Activated T-cell treated with anti-CD3 and anti-CD28 coated beads, Interleukin-2, amount 50 U/mL, for 24 hours (primary cell): ENCODE measurements at regions not wholly inside any gene's neighbourhood (a gene's known extent, or its start where the extent isn't known, plus 50 kb on each side); places are given as distances from the start of the nearest gene placed in this dataset.

Experiments
- DNase-seq: peaks from one replicate; pipeline ENCODE4 v3.0.0-alpha.2; 2020
- H3K27ac Mint-ChIP-seq: 2 replicates; pipeline ENCODE4 v1.8.0; 2020; ENCODE audit warnings: mild to moderate bottlenecking, mixed read lengths
- H3K27me3 Mint-ChIP-seq: 2 replicates; pipeline ENCODE4 v1.8.0; 2020; ENCODE audit warnings: mixed read lengths
- H3K36me3 Mint-ChIP-seq: 2 replicates; pipeline ENCODE4 v1.8.0; 2020; ENCODE audit warnings: low read depth, mixed read lengths
- H3K4me1 Mint-ChIP-seq: 2 replicates; pipeline ENCODE4 v1.8.0; 2020; ENCODE audit warnings: low read depth, mixed read lengths
- H3K4me3 Mint-ChIP-seq: 2 replicates; pipeline ENCODE4 v1.8.0; 2020; ENCODE audit warnings: mild to moderate bottlenecking, moderate library complexity, mixed read lengths
- H3K9me3 Mint-ChIP-seq: 2 replicates; pipeline ENCODE4 v1.8.0; 2020; ENCODE audit warnings: mixed read lengths

DNA sequence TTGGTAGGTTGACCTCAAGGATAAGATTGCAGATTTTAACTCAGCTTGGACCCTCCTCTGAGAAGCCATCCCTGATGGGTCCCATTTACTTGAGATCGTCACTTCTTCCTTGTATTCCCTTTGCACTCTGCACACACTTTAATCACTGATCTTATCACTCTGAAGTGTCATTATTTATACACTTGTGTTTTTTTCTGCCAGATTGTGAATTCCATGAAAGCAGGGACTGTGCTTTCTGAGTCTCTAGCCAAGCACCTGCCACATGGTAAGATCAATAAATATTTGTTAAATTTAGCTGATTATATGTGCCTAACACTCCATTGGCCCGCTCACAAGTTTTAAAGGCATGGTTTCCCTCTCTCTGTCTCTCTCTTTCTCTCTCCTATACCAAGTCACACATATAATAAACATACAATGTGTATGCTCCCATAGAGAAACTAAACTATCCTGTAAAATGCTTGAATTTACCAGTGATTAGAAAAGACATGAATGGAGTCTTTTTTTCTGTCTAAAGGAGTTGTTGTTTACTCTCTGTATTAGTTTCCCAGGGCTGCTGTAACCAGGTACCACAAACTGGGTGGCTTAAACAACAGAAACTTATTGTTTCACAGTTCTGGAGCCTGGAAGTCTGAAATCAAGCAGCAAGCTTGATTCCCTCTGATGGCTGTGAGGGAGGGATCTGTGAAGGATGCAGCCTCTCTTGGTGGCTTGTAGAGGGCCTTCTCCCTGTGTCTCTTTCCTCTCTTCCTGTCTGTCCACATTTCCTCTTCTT lies 105.2 kb upstream of the GADD45A start:
- no peaks in the 10 kb centered on the region for H3K27me3 Mint-ChIP-seq
- H3K27ac Mint-ChIP-seq, result no peak overlapping the region
- H3K9me3 Mint-ChIP-seq, result no peaks in the 10 kb centered on the region
- H3K4me3 Mint-ChIP-seq, result no peak overlapping the region
- H3K4me1 Mint-ChIP-seq, result no peaks in the 10 kb centered on the region
- no peaks in the 10 kb centered on the region for H3K36me3 Mint-ChIP-seq
- no peak for DNase-seq

DNA sequence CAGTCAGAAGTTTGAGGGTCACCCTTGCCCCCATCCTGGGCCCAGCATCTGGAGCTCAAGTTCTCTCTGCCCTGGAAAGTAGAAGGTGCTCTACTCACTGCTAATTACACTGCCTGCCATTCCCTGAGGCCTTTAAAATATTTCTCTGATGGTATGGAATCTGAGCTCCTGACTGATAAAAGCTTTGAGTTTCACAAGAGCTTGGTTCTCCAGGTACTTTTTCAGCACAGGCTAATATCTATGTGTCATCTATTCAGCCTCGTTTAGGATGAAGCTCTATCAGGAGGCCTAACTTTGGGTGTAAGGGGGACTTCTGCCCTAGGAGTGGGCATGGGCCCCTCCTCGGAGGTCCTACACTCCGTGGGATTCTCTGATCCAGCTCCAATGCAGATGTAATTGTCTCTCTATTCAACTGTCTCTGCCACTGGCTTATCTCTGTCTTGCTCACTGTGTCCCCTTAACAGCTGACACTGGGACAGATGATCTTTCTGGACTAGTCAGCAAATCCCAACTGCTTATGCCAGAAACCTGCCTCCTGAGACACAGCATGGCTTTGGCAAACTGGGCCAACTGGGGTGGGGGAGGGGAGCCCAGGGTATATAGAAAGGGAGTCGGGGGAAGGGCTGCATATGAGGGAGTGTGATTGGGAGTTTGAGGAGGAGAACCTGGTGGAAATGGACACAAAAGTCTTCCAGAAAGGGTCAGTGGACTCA lies 104.2 kb upstream of the GADD45A start:
- Mint-ChIP-seq H3K27me3 (no peaks in the 10 kb centered on the region), H3K27ac (no peak overlapping the region)

DNA sequence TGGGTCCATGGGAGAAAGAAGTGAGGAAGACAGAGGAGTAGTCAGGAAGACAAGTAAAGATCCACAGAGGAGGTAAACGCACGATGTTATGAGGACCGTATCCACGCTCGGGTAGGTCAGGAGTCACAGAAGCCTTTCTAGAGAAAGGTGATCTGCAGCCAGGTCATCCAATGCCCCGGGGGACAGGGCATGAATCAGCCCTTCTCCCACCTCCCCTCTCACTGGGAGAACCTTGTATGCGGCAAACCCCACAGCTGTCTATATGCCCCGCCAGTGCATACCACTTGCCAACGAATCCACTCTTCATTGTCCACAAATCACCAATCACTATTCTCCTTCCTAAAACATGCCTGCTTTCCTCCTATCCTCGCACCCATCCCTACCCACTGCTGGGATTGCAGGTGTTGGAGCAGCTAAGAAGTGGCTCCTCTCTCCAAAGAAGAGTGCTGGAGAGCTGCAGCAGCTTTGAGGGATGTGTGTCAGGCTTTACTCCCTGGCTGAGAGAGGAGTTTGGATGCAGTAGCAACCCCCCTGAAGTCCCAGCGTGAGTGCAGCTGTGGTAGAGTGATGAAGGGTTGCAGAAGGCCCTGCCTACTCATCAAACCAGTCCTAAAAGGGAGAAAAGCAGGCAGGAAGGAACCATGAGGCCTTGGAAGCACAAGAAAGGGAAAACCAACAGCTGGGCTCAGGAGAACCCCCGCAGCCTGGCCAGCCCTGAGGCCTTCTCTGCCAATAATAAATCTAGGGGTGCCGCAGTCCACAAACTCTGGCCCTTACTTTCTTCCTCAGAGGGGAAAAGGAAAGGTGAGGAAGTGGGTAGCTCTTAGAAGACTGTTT lies 102.2 kb upstream of the GADD45A start:
- Mint-ChIP-seq H3K36me3 (no peaks in the 10 kb centered on the region), H3K27me3 (no peaks in the 10 kb centered on the region), H3K27ac (no peak overlapping the region), H3K4me3 (no peak overlapping the region), H3K9me3 (no peaks in the 10 kb centered on the region), H3K4me1 (no peaks in the 10 kb centered on the region)
- DNase-seq, result no peak

More for the DNA sequence above, 104.2 kb upstream of the GADD45A start:
- no peaks in the 10 kb centered on the region for H3K4me1 Mint-ChIP-seq
- H3K9me3 Mint-ChIP-seq, result no peaks in the 10 kb centered on the region
- no peaks in the 10 kb centered on the region for H3K36me3 Mint-ChIP-seq
- no peak for DNase-seq
- no peak overlapping the region for H3K4me3 Mint-ChIP-seq

DNA sequence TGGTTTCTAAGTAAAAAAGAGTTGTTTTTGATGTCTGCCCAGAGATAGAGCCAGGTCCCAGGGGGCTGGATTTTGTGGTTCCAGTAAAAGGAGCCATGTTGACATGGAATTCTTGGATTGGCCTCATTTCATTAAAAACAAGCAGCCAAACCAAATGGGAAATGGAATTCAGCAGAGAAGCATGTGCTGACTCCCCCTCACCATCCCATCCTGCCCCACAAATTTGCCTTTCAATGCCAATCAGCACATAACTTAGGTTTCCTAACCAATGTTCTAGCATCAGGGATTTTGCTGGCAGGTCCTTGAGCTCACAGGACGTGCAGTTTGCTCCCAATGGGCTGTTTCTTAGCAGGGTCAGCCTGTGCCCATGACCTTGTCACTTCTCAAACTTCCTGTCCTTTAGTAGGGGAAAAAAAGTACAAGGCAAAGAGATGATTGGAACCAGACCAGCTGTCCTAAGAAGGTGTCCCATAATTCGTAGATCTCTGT lies 101.5 kb upstream of the GADD45A start:
- no peak for DNase-seq
- no peak overlapping the region for H3K4me3 Mint-ChIP-seq
- no peaks in the 10 kb centered on the region for H3K9me3 Mint-ChIP-seq
- no peaks in the 10 kb centered on the region for H3K27me3 Mint-ChIP-seq
- no peak overlapping the region for H3K27ac Mint-ChIP-seq
- no peaks in the 10 kb centered on the region for H3K36me3 Mint-ChIP-seq
- H3K4me1 Mint-ChIP-seq, result no peaks in the 10 kb centered on the region

DNA sequence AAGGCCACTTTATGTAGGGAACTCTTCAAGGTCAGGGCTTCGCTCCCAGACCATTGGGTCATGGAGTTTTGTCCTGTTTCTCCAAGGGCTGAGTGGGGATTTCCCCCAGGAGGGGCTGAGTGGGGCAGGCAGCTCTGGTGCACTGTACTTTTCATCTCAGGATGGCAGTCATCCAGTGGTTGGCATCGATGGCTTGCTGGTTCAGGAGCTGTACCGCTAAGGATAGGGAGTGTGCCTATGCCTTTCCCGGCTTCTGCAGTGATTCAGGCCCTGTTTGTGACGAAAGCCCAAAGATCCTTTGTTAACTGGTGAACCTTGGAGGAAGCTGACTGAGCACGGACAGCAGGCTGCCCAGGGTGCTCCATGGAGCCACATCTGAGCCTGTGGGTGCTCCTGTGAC lies 100.1 kb upstream of the GADD45A start:
- Mint-ChIP-seq H3K4me3 (no peak overlapping the region), H3K27me3 (peaks cover 5% of the 10 kb centered on the region), H3K27ac (no peak overlapping the region), H3K9me3 (no peaks in the 10 kb centered on the region), H3K4me1 (no peaks in the 10 kb centered on the region), H3K36me3 (no peaks in the 10 kb centered on the region)
- no peak for DNase-seq

DNA sequence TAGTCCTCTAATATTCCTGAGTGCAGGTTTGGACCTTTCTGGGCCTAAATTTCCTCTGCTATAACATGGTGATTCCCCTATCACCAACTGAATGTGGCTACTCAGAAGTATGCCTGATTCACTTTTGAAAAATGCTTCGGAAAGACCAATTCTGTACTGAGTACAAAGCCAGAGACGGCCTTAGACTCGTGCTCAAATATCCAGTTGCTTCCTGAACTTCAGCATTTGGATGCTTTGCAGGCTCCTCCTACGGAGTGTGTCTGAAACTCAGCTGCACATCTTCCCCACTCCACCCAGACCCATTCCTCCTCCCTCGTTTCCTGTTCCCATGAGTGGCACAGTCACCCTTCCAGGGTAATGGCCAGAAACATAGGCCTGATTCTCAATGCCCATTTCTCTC lies 98.4 kb upstream of the GADD45A start:
- no peak overlapping the region for H3K4me3 Mint-ChIP-seq
- no peaks in the 10 kb centered on the region for H3K36me3 Mint-ChIP-seq
- H3K27ac Mint-ChIP-seq, result no peak overlapping the region
- H3K4me1 Mint-ChIP-seq, result no peaks in the 10 kb centered on the region
- H3K27me3 Mint-ChIP-seq, result peaks cover 5% of the 10 kb centered on the region
- no peak for DNase-seq
- no peaks in the 10 kb centered on the region for H3K9me3 Mint-ChIP-seq

DNA sequence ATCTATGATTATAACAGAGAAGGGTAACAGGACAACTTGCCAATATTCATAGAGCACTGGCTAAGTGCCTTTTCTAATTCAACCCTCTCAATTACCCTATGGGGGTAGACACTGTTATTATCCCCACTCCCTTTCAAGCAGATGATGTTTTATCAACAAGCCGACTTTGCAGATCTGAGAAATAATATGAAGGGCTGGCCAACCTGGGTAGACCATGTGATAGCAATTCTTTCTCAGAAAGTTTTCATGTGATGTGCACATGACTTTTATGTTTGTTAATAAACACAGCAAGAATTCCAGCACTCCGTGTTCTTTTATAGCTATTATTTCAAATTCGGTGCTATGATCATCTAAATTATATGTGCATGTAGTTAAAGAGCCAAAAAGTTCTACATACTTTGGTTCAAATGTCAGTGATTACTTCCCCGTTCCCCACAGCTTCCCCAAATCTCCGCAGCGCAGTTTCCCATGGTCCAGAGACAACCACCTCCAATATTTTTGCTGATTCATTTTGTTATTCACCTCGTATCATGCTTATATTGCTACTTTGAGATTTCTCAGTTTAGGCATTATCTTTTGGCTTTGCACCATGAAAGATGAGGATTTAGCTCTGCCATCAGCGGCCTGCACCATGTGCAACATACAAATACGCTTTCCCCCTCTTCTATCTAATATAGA lies 96.7 kb upstream of the GADD45A start:
- Mint-ChIP-seq H3K4me1 (no peaks in the 10 kb centered on the region), H3K27ac (no peak overlapping the region), H3K36me3 (no peaks in the 10 kb centered on the region), H3K4me3 (no peak overlapping the region), H3K9me3 (no peaks in the 10 kb centered on the region), H3K27me3 (peaks cover 5% of the 10 kb centered on the region)
- no peak for DNase-seq

DNA sequence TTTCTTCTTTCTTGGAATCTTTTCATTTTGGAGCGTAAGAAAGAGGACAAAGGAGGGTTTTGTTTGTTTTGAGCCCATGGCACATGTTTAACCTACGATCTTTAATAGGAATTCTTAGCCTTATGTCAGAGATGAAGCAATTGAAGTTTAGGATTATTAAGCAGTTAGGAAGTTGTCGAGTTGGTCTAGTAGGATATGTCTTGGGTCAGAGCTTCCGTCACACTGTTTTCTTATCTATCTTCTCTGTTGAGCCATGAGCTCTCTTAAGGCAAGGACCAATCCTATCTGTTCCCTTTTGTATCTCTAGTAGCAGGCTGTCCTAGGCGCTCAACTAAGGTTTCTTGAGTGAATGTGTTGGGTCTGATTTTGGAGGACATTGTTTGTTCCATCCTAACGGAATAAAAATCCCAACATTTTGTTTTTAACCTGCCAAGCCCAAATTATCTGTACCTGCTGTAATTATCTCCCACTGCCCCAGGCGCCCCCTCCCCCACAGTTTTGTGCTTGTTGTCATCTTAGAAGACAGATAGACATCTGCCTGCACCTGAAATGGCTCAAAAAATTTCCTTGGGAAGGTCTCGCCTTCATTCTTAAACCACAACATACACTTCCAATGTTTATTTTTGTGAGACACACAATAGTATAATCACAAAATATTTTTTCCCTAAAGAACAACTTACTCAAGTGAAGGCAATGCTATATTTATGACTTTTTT lies 95.3 kb upstream of the GADD45A start:
- DNase-seq, result no peak

DNA sequence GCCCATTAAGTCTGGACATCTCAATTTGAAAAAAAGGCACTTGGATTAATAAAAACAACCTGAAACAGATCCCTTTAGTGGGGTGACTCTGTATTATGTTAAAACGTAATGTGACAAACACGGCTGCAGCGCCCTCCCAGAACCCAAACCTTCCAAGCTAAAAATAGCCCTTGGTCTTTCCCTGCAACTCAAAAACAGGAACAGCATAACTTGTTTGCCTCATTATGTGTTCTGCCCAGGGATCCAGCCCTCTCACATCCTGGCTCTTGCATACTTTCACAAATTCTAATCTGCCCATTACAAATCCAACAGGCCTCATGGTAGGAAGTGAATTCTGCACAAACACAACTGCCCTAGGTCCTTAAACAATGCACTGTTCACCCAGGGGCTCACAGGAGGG lies 94.7 kb upstream of the GADD45A start:
- DNase-seq, result no peak
- Mint-ChIP-seq H3K36me3 (no peaks in the 10 kb centered on the region), H3K27me3 (peaks cover 5% of the 10 kb centered on the region), H3K9me3 (no peaks in the 10 kb centered on the region), H3K4me3 (no peak overlapping the region), H3K4me1 (no peaks in the 10 kb centered on the region), H3K27ac (no peak overlapping the region)

More for the DNA sequence above, 95.3 kb upstream of the GADD45A start:
- Mint-ChIP-seq H3K9me3 (no peaks in the 10 kb centered on the region), H3K27ac (no peak overlapping the region), H3K36me3 (no peaks in the 10 kb centered on the region), H3K4me1 (no peaks in the 10 kb centered on the region), H3K4me3 (no peak overlapping the region), H3K27me3 (peaks cover 5% of the 10 kb centered on the region)

DNA sequence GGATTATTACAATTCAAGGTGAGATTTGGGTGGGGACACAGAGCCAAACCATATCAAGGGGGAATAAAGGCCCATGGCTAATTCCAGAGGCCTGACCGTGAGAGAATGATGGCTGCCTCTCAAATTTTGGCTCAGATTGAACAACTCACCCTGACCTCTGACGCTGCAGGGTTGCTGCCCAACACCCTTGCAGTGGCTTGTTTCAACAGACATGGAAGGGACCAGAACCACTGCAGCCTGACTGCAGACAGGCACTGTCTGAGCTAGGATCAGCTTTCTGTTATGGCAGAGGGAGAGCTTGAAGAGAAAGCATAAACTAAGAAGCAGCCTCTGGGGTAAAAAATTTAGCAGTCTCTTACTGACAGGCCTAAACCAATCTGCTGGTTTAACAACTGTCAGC lies 90.2 kb upstream of the GADD45A start:
- Mint-ChIP-seq H3K9me3 (no peaks in the 10 kb centered on the region), H3K36me3 (no peaks in the 10 kb centered on the region), H3K4me1 (no peaks in the 10 kb centered on the region), H3K27me3 (peaks cover under 1% of the 10 kb centered on the region), H3K27ac (no peak overlapping the region), H3K4me3 (no peak overlapping the region)
- no peak for DNase-seq

DNA sequence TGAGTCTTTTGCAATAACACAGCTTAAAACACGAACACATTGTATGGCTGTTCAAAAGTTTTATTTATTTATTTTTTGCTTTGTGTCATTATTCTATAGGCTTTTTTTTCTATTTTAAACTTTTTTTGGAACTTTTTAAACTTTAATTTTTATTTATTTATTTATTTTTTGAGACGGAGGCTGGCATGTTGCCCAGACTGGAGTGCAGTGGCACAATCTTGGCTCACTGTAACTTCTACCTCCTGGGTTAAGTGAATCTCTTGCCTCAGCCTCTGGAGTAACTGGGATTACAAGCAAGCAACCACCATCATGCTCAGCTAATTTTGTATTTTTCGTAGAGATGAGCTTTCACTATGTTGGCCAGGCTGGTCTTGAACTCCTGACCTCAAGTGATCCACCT lies 88.3 kb upstream of the GADD45A start:
- Mint-ChIP-seq H3K4me3 (no peak overlapping the region), H3K27me3 (no peaks in the 10 kb centered on the region), H3K9me3 (no peaks in the 10 kb centered on the region), H3K27ac (no peak overlapping the region), H3K4me1 (no peaks in the 10 kb centered on the region), H3K36me3 (no peaks in the 10 kb centered on the region)
- no peak for DNase-seq

DNA sequence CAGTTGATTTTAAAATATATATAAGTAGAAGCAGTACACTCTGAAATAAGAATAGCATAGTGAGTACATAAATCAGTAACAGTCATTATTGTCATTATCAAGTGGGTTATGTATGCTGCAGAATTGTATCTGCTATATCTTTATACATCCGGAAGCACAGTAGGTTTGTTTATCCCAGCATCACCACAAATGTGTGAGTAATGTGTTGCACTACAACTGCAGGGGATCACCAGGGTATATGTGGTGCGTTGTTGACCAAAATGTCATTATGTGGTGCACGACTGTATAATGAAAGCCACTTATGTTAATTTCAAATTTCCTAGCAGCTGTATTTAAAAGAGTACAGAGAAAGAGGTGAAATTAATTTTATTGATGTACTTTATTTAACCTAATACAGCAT lies 87.7 kb upstream of the GADD45A start:
- H3K27me3 Mint-ChIP-seq, result no peaks in the 10 kb centered on the region
- no peaks in the 10 kb centered on the region for H3K9me3 Mint-ChIP-seq

DNA sequence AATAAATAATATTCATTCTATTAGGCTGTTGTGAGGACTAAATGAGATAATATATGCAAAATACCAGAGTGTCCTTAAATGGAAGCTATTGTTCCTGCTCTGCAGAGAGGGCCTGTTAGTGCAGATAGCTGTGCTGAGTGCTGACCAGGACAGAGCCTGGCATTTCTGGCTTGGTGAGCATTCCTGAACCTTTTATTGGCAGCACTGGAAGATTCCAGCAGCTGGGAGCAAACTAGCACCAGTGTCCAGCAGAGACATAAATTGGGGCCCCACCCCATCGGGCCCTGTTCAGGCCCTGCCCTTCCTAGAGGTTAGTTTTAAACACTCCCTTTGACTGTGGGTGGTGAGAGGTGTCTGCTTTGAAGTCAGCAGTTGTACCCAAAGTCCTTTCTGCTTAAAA lies 85.9 kb upstream of the GADD45A start:
- no peaks in the 10 kb centered on the region for H3K9me3 Mint-ChIP-seq

More for the DNA sequence above, 87.7 kb upstream of the GADD45A start:
- no peak overlapping the region for H3K4me3 Mint-ChIP-seq
- H3K27ac Mint-ChIP-seq, result no peak overlapping the region
- H3K36me3 Mint-ChIP-seq, result no peaks in the 10 kb centered on the region
- no peak for DNase-seq
- no peaks in the 10 kb centered on the region for H3K4me1 Mint-ChIP-seq

DNA sequence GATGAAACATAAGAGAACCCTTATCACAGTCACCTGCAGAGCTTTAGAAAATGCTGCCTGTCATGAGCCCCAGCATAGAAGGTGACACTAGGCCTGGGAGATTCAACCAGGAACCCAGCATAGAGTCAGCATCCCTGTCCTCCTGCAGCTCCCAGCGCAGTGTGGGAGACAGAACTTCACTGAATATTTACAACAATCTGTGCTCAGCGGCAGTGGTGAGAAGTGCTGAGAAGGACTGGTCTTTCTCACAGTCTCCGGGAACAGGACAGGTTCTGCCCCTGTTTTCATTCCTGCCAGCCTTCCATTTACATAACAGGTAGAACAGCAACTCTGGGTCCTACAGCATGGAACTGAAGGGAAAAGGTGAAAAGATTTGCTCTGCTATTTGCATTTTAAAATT lies 83.5 kb upstream of the GADD45A start:
- Mint-ChIP-seq H3K4me3 (no peak overlapping the region), H3K36me3 (no peaks in the 10 kb centered on the region), H3K27me3 (no peaks in the 10 kb centered on the region), H3K4me1 (no peaks in the 10 kb centered on the region), H3K27ac (no peak overlapping the region), H3K9me3 (no peaks in the 10 kb centered on the region)
- DNase-seq, result no peak

More for the DNA sequence above, 85.9 kb upstream of the GADD45A start:
- H3K27ac Mint-ChIP-seq, result no peak overlapping the region
- no peak overlapping the region for H3K4me3 Mint-ChIP-seq
- no peaks in the 10 kb centered on the region for H3K4me1 Mint-ChIP-seq
- DNase-seq, result no peak
- no peaks in the 10 kb centered on the region for H3K27me3 Mint-ChIP-seq
- H3K36me3 Mint-ChIP-seq, result no peaks in the 10 kb centered on the region
